Prostate gland (tissue), 2 donors: ENCODE measurements at regions not wholly inside any gene's neighbourhood (a gene's known extent, or its start where the extent isn't known, plus 50 kb on each side); places are given as distances from the start of the nearest gene placed in this dataset.

Experiments
- DNase-seq: peaks from one replicate; pipeline ENCODE4 v3.0.0-alpha.2; 2019; ENCODE audit warnings: low spot score
- H3K27ac ChIP-seq, 2 donors: fragments of 200-600 bp; sonication (generic); 2 replicates each; pipeline ENCODE4 v1.5.1; 2017 to 2019
- H3K27me3 ChIP-seq: fragments of 200-600 bp; sonication (generic); replicated peaks from 2 replicates; pipeline ENCODE4 v1.5.1; 2019; ENCODE audit not compliant: insufficient read depth
- H3K36me3 ChIP-seq, 2 donors: fragments of 200-600 bp; sonication (generic); 1 replicate in 1 of 2; 2 replicates in 1 of 2; pipeline versions ENCODE4 v1.5.1 to v1.8.1; 2017 to 2019
- H3K4me1 ChIP-seq: fragments of 200-600 bp; sonication (generic); replicated peaks from 2 replicates; pipeline ENCODE4 v1.5.1; 2019
- H3K4me3 ChIP-seq, 2 donors: fragments of 200-600 bp; sonication (generic); 2 replicates each; pipeline ENCODE4 v1.5.1; 2017 to 2019
- H3K9me3 ChIP-seq: fragments of 200-600 bp; sonication (generic); 2 replicates; pipeline ENCODE4 v1.5.1; 2017
- CTCF ChIP-seq, 4 experiments: fragments of 200-600 bp in 2 of 4; fragments of 450-650 bp in 2 of 4; sonication (generic) in 2 of 4; IDR thresholded peaks; 1 replicate in 3 of 4; 2 replicates in 1 of 4; pipeline ENCODE4 v1.5.1; 2016 to 2019; ENCODE audit warnings: antibody characterized with exemption in 4 of 4, mild to moderate bottlenecking in 2 of 4, moderate library complexity in 2 of 4
- POLR2A ChIP-seq: fragments of 450-650 bp; IDR thresholded peaks from one replicate; pipeline ENCODE4 v1.6.1; 2016; ENCODE audit warnings: antibody characterized with exemption, mild to moderate bottlenecking
- POLR2AphosphoS5 ChIP-seq: sonication (generic); formaldehyde crosslinking; IDR thresholded peaks from one replicate; pipeline ENCODE4 v1.6.1; 2017; ENCODE audit warnings: antibody characterized with exemption
- WGBS: methylation state at CpG from one replicate; pipeline ENCODE4 v1.1.5; 2018; 5-methylcytosine and 5-hydroxymethylcytosine counted together
- intact Hi-C: fragments of 100-400 bp; cut with DNase I; formaldehyde crosslinking; loops from one replicate; pipeline ENCODE4 v1.14.2; 2022

- Histone ChIP-seq H3K27me3 (no peaks in the 10 kb centered on the region), H3K27ac (no peak overlapping the region), H3K4me1 (no peaks in the 10 kb centered on the region), H3K4me3 (no peak overlapping the region), H3K9me3 (no peaks in the 10 kb centered on the region), H3K36me3 (no peaks in the 10 kb centered on the region)
- intact Hi-C loops = no loop called here
- DNase-seq = no peak
- TF ChIP-seq POLR2A (no peak), CTCF (IDR thresholded peaks at IDR 0.05) (no peak), POLR2AphosphoS5 (no peak)
- WGBS = 100% methylated on average over 1 of the region's 1 CpG
Measured at GRCh38 chr12:90589956-90590355, 365.0 kb downstream of the CCER1 start.

- Histone ChIP-seq H3K4me1 (no peaks in the 10 kb centered on the region), H3K9me3 (no peaks in the 10 kb centered on the region), H3K27me3 (no peaks in the 10 kb centered on the region), H3K27ac (no peak overlapping the region), H3K36me3 (no peaks in the 10 kb centered on the region), H3K4me3 (no peak overlapping the region)
- intact Hi-C loops = no loop called here
- no peak for DNase-seq
- 77% methylated on average over 3 of the region's 3 CpGs for whole genome bisulfite sequencing
- TF ChIP-seq POLR2AphosphoS5 = no peak
- no peak for TF ChIP-seq CTCF (IDR thresholded peaks at IDR 0.05)
- TF ChIP-seq POLR2A = no peak
Measured at GRCh38 chr12:90585640-90586304, 369.2 kb downstream of the CCER1 start.

GRCh38 chr12:90576707-90577106, 378.3 kb downstream of the CCER1 start:
- Histone ChIP-seq H3K36me3 (no peaks in the 10 kb centered on the region), H3K4me3 (no peak overlapping the region), H3K27ac (no peak overlapping the region), H3K27me3 (no peaks in the 10 kb centered on the region), H3K4me1 (no peaks in the 10 kb centered on the region), H3K9me3 (no peaks in the 10 kb centered on the region)
- no peak for DNase-seq
- intact Hi-C loops = no loop called here
- TF ChIP-seq POLR2AphosphoS5 (no peak), CTCF (IDR thresholded peaks at IDR 0.05) (no peak), POLR2A (no peak)

- no peak overlapping the region for H3K27ac ChIP-seq
- TF ChIP-seq POLR2AphosphoS5 (no peak), CTCF (IDR thresholded peaks at IDR 0.05) (no peak), POLR2A (no peak)
- WGBS = 82% methylated on average over 2 of the region's 2 CpGs
- H3K4me3 ChIP-seq = no peak overlapping the region
- no peaks in the 10 kb centered on the region for H3K27me3 ChIP-seq
- DNase-seq = no peak
- H3K36me3 ChIP-seq = no peaks in the 10 kb centered on the region
- intact Hi-C loops = no loop called here
- no peaks in the 10 kb centered on the region for H3K4me1 ChIP-seq
- H3K9me3 ChIP-seq = no peaks in the 10 kb centered on the region
Measured at GRCh38 chr12:90575995-90576394, 379.0 kb downstream of the CCER1 start.

GRCh38 chr12:90574676-90575075, 380.3 kb downstream of the CCER1 start:
- Histone ChIP-seq H3K27me3 (no peaks in the 10 kb centered on the region), H3K36me3 (no peaks in the 10 kb centered on the region), H3K4me3 (no peak overlapping the region), H3K9me3 (no peaks in the 10 kb centered on the region), H3K4me1 (no peaks in the 10 kb centered on the region), H3K27ac (no peak overlapping the region)
- 43% methylated on average over 2 of the region's 2 CpGs for WGBS
- TF ChIP-seq CTCF (IDR thresholded peaks at IDR 0.05) = no peak
- TF ChIP-seq POLR2A = no peak
- no peak for TF ChIP-seq POLR2AphosphoS5
- DNase-seq = no peak
- intact Hi-C loops = no loop called here
